Mesenteric fat pad (tissue), 1 donor: ENCODE measurements at regions not wholly inside any gene's neighbourhood (a gene's known extent, or its start where the extent isn't known, plus 50 kb on each side); places are given as distances from the start of the nearest gene placed in this dataset.

ENCODE experiments used
- DNase-seq: peaks from one replicate; pipeline ENCODE4 v3.0.0-alpha.2; 2020; ENCODE audit warnings: low spot score
- donor health status: DM: yes; HTN: yes; CAD: no.

- DNase-seq = no peak
Observed at GRCh38 chr10:81216949-81217348, 658.0 kb upstream of the NRG3 start.

- DNase-seq = no peak
Observed at GRCh38 chr10:81218307-81218706, 656.7 kb upstream of the NRG3 start.

- no peak for DNase-seq
Observed at GRCh38 chr10:81219758-81220157, 655.2 kb upstream of the NRG3 start.

- DNase-seq = no peak
Observed at GRCh38 chr10:81248886-81249285, 626.1 kb upstream of the NRG3 start.

GRCh38 chr10:81251457-81252115 is 623.4 kb upstream of the NRG3 start:
- no peak for DNase-seq

DNA sequence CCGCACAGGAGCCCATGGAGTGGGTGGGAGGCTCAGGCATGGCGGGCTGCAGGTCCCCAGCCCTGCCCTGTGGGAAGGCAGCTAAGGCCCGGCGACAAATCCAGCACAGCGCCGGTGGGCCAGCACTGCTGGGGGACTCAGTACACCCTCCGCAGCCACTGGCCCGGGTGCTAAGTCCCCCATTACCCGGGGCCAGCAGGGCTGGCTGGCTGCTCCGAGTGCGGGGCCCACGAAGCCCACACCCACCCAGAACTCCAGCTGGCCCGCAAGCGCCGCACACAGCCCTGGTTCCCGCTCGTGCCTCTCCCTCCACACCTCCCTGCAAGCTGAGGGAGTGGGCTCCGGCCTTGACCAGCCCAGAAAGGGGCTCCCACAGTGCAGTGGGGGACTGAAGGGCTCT is 610.0 kb upstream of the NRG3 start:
- DNase-seq = peak; percentile 71

DNA sequence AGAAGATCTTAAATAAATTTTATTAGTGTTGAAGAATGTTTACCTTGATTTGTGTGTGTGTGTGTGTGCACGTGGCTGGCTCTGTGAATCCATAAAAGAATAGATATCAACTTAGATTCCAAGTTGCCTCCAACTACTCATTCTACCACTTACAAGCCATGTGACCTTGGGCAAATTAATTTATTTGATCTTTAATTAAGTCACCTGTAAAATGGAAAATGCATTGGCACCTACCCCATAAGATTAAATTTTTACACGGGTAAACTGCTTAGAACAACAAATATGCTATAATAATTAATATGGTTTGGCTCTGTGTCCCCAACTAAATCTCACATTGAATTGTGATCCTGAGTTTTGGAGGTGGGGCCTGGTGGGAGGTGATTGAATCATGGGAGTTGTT is 604.9 kb upstream of the NRG3 start:
- DNase-seq = no peak

DNA sequence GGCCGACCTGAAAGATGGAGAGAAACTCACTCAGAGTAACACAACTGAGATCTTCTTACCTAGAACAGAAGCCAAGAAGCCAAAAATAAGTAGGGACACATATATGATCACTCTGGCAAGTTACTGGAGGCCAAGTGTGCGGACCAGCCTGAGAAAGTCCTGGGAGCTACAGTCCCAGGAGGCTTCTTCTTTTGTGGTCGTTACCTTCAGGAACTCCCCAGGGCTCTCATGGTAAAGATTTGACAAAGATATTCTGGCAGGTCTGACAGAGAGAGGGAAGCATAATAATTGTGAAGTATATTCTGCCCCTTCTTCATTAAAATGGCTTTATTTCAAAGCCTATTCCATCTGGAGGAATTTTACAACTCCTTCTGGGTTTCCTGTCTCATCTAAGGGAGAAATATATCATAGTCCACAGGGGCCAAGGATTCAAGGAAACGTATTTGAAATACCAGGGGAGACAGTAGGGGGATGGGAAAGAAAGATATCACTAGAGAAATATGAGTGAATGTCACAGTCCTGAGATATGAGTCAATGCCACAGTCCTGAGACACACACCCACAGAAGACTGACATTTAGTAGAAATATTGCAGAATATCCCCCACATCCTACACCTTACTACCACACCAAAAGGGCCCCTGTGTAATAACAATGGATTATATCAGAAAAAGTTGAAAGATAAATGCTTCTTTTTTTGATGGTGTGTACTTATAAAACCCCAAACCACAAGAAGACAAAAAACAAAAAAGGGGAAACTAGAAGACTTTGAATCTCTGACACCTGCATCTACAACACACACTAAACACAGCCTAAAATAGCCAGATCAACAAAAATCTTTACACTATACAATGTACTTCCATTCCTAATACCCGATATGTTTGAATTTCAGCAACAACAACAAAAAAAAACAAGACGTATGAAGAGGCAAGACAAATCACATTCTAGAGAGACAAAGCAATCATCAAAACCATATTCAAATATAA is 594.2 kb upstream of the NRG3 start:
- DNase-seq = no peak

- DNase-seq = no peak
Observed at GRCh38 chr10:81288544-81288943, 586.5 kb upstream of the NRG3 start.

- DNase-seq = no peak
Observed at GRCh38 chr10:81297292-81297691, 577.7 kb upstream of the NRG3 start.

DNA sequence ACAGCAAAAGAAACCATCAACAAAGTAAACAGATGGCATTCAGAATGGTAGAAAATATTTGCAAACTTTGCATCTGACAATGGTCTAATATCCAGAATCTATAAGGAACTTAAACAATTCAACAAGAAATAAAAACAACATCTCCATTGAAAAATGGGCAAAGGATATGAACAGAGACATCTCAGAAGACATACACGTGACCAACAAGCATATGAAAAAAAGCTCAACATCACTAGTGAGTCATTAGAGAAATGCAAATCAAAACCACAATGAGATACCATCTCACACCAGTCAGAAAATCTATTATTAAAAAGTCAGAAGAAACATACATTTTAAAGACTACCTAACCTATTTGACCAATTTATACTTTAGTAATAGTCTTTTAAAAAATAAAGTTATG is 571.3 kb upstream of the NRG3 start:
- DNase-seq = no peak

DNA sequence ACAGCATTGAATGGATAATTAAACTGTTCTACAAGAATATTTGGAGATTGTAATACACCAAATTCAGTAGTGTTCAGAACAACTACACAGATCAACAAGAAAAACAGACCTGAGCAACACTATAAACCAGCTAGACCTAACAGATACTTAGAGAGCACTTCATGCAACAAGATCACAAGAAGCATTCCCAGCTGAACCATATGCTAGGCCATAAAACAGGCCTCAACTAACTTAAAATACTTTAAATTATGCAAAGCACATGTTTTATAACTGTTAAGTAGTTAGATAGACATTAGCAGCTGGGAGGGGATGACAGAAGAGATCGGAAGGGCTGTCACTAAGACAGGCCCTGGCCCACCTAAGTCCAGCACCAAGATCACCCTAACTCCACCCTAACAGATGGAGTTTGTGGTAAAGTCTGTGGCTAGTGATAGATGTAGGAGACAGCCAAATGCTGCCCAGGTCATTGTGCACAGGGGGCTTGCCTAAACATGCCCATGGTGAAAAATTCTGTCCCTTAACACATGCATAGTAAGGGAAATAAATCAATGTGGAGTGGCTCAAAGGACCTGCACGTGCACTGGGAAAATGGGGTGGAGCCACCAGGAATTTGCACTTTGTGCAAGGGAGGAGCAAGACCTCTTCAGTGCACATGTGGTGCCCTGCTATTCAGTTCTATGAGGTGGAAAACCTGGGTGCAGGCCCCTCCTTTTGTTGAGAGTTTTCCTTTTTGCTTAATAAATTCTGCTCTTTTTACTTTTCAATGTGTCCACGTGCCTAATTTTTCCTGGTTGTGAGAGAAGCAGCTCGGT is 567.8 kb upstream of the NRG3 start:
- no peak for DNase-seq

- peak; percentile 89 for DNase-seq
Observed at GRCh38 chr10:81309041-81309552, 565.9 kb upstream of the NRG3 start.

- DNase-seq = no peak
Observed at GRCh38 chr10:81314471-81314870, 560.5 kb upstream of the NRG3 start.

- no peak for DNase-seq
Observed at GRCh38 chr10:81315026-81315425, 560.0 kb upstream of the NRG3 start.

DNA sequence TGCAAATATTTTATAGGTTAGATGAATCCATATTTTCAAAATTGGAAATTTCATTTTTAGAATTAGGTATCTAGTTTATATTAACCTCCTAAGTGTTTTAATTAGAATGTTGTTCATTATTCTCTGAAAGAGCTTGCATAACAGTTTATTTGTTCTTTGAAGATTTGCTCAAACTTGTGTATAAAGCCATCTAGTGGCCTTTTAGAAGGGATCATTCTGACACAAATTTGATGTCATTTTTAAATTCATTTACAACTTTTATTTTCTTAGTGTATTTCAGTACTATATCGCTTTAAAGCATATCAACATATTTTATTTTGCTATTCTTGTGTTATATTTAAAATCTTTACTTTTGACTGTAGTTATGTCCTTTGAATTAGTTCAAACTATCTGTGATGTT is 527.0 kb upstream of the NRG3 start:
- no peak for DNase-seq

DNA sequence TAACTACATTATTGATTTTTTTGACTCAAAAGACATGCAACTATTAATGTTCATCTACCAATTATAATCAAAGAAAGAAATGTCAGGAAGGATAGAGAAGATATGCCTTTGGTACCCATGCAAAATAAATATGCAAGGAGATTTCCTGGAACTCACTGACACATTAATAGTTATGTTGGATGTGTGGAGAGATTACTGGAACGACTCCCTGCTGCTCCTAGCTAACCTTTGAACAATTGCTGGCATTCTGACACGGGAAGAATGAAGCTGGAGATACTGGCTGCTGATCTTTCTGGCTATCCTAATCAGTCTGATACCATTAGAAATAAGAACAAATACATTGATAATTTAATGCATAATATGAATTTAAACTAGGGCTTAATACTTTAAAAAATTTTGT is 507.9 kb upstream of the NRG3 start:
- no peak for DNase-seq

DNA sequence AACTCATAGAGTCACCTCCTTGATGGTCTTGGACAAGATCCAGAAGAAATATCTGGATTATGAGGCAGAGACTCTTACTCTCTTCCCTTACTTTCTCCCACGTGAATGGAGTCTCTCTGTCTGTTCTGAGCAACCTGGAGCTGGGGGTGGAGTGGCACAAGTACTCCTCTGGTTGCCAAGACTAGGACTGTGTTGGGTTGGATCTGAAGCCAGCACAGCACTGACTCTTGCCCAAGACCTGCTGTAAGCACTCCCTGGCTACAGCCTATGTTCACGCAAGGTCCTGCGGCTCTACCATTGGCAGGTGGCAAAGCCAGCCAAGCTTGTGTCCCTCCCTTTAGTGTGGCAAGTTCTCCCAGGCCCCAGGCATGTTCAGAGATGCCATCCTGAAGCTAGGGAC is 488.2 kb upstream of the NRG3 start:
- no peak for DNase-seq

DNA sequence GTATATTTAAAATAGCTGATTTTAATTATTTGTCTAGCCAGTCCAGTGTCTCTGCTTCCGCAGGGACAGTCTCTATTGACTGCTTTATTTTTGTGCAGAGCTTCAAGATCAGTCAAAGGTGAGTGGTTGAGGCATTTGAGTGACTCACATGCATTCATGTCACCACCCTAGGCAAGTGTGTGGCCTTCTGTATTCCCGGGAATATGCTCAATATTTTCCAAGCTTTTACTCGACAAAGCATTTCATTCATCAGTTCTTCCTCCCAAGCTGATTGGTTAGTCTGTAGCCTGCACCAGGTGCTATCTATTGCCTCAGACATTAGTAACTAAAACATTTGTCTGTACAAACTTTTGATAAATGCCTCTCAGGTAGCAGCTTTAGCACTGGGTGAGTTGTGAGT is 471.5 kb upstream of the NRG3 start:
- DNase-seq = no peak

- no peak for DNase-seq
Observed at GRCh38 chr10:81405399-81405798, 469.6 kb upstream of the NRG3 start.

DNA sequence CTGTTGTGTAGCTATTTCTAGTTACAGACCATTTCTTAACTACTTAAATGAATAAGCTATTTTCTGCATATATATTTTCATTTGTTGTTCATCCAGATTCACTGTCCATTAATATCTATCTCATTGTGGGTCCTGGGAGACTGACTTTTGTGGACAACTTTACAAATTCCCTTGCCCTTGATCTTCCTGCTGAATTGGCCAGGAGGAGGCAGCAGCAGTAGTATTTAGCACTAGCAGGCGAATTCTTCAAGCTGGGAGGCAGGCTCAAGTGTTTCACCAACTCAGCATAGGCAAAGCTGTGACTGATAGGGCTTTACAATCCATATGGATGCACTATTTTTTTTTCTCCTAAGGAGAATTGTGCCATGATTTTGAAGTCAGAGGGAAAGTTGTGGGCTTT is 461.0 kb upstream of the NRG3 start:
- no peak for DNase-seq

DNA sequence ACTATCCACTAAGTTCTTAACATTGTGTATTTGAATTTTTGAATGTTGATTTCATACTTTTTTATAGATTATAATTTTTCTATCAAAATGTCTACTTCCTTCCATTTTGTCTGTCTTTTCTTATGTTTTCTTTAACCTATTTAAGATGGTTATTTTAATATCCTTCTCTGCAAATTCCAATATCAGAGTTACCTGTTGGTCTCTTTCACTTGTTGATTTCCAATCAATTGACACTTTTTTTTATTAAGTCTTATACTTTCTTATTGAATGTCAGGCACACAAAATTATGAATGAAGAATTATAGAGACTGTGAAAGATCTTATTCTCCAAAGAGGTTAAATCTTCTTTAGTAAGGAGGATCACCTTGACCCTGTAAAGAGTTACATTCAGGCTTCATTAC is 448.3 kb upstream of the NRG3 start:
- no peak for DNase-seq
